ENCODE measurements at regions not wholly inside any gene's neighbourhood (a gene's known extent, or its start where the extent isn't known, plus 50 kb on each side); places are given as distances from the start of the nearest gene placed in this dataset.

GRCh38 chr18:59087391-59087790 is 52.3 kb upstream of the SEC11C start:
- ChIA-PET CTCF (ENCODE audit: partially characterized antibody) (interaction anchor here (0.8 to 2.0 kb wide), 10 partner anchors 10 to 858 kb away, joined by 3 to 7 read pairs (median 4); no protein-coding TSS in a partner anchor), POLR2A (ENCODE audit: partially characterized antibody) (no interaction called here)
- no peak overlapping the region for H3K18ac ChIP-seq (ENCODE audit: extremely low read depth, low read length)
- WGBS, 2 experiments (ENCODE audit: extremely low coverage in 1 of 2, insufficient coverage in 1 of 2, insufficient read length in 1 of 2, insufficient replicate concordance in 2 of 2, low coverage in 1 of 2, low lambda C conversion rate in 2 of 2, missing lambda C conversion rate in 1 of 2) = 76% methylated on average over 3 of the region's 3 CpGs; no CpG with 5 or more reads in 1 of the 2 experiments
- no peak overlapping the region for H3K56ac ChIP-seq (replicated peaks; ENCODE audit: insufficient read length, low read depth, low read length)
- H3K4me1 ChIP-seq (replicated peaks in 1 of 4; ENCODE audit: control insufficient read depth in 3 of 4, insufficient read depth in 4 of 4, low read length in 3 of 4) = peaks cover 0 to 5% (median 2%) of the 10 kb centered on the region in 4 experiments; a peak in 2 of 7 replicates
- H3K27ac ChIP-seq (ENCODE audit: low read depth, low read length) = no peak overlapping the region
- no peak overlapping the region for H2AK5ac ChIP-seq (ENCODE audit: low read depth, low read length)
- no peak overlapping the region for H3K23ac ChIP-seq (ENCODE audit: insufficient read length)
- no peak overlapping the region for H4K8ac ChIP-seq (ENCODE audit: extremely low read depth, insufficient read depth, low read length)
- H3K9ac ChIP-seq (replicated peaks in 1 of 4; ENCODE audit: extremely low read depth in 1 of 4, low read depth in 3 of 4, low read length in 3 of 4) = no peak overlapping the region; a peak in 1 of 7 replicates
- no peak overlapping the region for H2BK120ac ChIP-seq (replicated peaks; ENCODE audit: low read depth, low read length)
- H3K36me3 ChIP-seq (ENCODE audit: control insufficient read depth in 2 of 4, insufficient read depth in 4 of 4, low read length in 3 of 4) = no peaks in the 10 kb centered on the region
- no peak overlapping the region for H4K91ac ChIP-seq (replicated peaks; ENCODE audit: insufficient read length, low read length)
- no peaks in the 10 kb centered on the region for H3K9me3 ChIP-seq (ENCODE audit: insufficient read depth in 2 of 2, low read depth in 1 of 2, low read length in 1 of 2)
- no peaks in the 10 kb centered on the region for H4K20me1 ChIP-seq (replicated peaks in 1 of 2; ENCODE audit: control insufficient read depth in 1 of 2, insufficient read depth in 2 of 2, low read length in 2 of 2)
- H3K79me2 ChIP-seq (ENCODE audit: control insufficient read depth in 1 of 2, insufficient read depth in 2 of 2, low read length in 2 of 2) = no peaks in the 10 kb centered on the region
- no peak overlapping the region for H2BK5ac ChIP-seq (ENCODE audit: low read depth, low read length)
- H3K14ac ChIP-seq (ENCODE audit: insufficient read length) = no peak overlapping the region
- H2AFZ ChIP-seq (ENCODE audit: low read length) = no peak overlapping the region
- FAIRE-seq = no peak
- no peaks in the 10 kb centered on the region for H3K23me2 ChIP-seq (ENCODE audit: low read depth, low read length)
- H3K4me2 ChIP-seq (ENCODE audit: insufficient read depth in 1 of 2, low read depth in 2 of 2, low read length in 2 of 2) = no peak overlapping the region
- no peaks in the 10 kb centered on the region for H3K27me3 ChIP-seq (replicated peaks in 1 of 4; ENCODE audit: control insufficient read depth in 3 of 4, extremely low read depth in 1 of 4, insufficient read depth in 3 of 4, low read length in 3 of 4)
- no peak overlapping the region for H2BK12ac ChIP-seq (ENCODE audit: low read depth, low read length)
- no peak for DNase-seq (ENCODE audit: low read depth in 1 of 2, low spot score in 2 of 2)
- no peak overlapping the region for H2BK20ac ChIP-seq (ENCODE audit: low read length)
- H3K4ac ChIP-seq (replicated peaks; ENCODE audit: insufficient read length, low read depth, low read length) = no peak overlapping the region
- H4K5ac ChIP-seq (ENCODE audit: insufficient read length, low read depth, low read length) = no peak overlapping the region
- no peaks in the 10 kb centered on the region for H3K79me1 ChIP-seq (ENCODE audit: low read depth, low read length)
- no peak overlapping the region for H3K4me3 ChIP-seq (ENCODE audit: extremely low read depth in 1 of 4, insufficient read depth in 2 of 4, low read depth in 3 of 4, low read length in 4 of 4)
- H2BK15ac ChIP-seq (ENCODE audit: low read length) = no peak overlapping the region
- TF ChIP-seq CTCF (IDR thresholded peaks at IDR 0.05; ENCODE audit: control extremely low read depth in 1 of 3, insufficient read depth in 1 of 3, low read depth in 1 of 3, low read length in 3 of 3) (no peak), ZNF274 (IDR thresholded peaks at IDR 0.05; ENCODE audit: borderline replicate concordance, extremely low read depth, low read length) (no peak), FOSL1 (IDR thresholded peaks at IDR 0.05; ENCODE audit: insufficient read depth, low read depth, low read length) (no peak), YY1 (IDR thresholded peaks at IDR 0.05; ENCODE audit: low read depth, low read length) (no peak), USF2 (IDR thresholded peaks at IDR 0.05; ENCODE audit: low read length) (no peak), POLR2A (IDR thresholded peaks at IDR 0.05; ENCODE audit: control extremely low read depth in 1 of 2, low read depth in 2 of 2, low read length in 2 of 2) (no peak), CHD1 (IDR thresholded peaks at IDR 0.05; ENCODE audit: low read depth, low read length) (no peak), NANOG (IDR thresholded peaks at IDR 0.05; ENCODE audit: insufficient read depth, low read depth, low read length, poor library complexity, severe bottlenecking) (no peak), SAP30 (IDR thresholded peaks at IDR 0.05; ENCODE audit: insufficient read depth, insufficient replicate concordance, low read length) (no peak), ATF3 (IDR thresholded peaks at IDR 0.05; ENCODE audit: insufficient read depth, low read depth, low read length) (no peak), CREB1 (IDR thresholded peaks at IDR 0.05) (no peak)
